ENCODE measurements at regions not wholly inside any gene's neighbourhood (a gene's known extent, or its start where the extent isn't known, plus 50 kb on each side); places are given as distances from the start of the nearest gene placed in this dataset.

DNA sequence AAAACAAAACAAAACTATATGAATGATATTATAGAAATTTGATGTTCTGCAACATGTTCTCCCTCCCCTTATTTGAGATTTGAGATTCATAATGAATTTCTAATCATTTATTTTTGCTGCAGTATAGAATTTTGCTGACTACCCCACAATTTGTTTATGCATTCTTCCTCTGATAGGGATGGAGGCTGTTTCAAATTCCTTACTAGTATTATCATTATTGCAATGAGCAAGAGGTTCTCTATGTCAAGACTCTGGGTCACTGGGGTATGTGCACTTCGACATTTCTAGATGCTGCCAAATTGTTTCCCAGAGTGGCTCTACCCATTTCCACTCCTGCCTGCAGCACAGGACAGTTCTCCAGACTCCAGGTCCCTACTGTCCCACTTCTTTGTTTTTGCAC is 54.9 kb upstream of the DAB2IP start:
- TF ChIP-seq, protein P1, sequence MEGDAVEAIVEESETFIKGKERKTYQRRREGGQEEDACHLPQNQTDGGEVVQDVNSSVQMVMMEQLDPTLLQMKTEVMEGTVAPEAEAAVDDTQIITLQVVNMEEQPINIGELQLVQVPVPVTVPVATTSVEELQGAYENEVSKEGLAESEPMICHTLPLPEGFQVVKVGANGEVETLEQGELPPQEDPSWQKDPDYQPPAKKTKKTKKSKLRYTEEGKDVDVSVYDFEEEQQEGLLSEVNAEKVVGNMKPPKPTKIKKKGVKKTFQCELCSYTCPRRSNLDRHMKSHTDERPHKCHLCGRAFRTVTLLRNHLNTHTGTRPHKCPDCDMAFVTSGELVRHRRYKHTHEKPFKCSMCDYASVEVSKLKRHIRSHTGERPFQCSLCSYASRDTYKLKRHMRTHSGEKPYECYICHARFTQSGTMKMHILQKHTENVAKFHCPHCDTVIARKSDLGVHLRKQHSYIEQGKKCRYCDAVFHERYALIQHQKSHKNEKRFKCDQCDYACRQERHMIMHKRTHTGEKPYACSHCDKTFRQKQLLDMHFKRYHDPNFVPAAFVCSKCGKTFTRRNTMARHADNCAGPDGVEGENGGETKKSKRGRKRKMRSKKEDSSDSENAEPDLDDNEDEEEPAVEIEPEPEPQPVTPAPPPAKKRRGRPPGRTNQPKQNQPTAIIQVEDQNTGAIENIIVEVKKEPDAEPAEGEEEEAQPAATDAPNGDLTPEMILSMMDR (IDR thresholded peaks at IDR 0.05; ENCODE audit: low read length): no peak
- TF ChIP-seq EZH2phosphoT487 (IDR thresholded peaks at IDR 0.05; ENCODE audit: low read length): no peak
- TF ChIP-seq EZH2 (optimal IDR thresholded peaks at IDR 0.05; ENCODE audit: low read depth, low read length): no peak
